Muscle of arm (tissue), 1 donor: ENCODE measurements at regions not wholly inside any gene's neighbourhood (a gene's known extent, or its start where the extent isn't known, plus 50 kb on each side); places are given as distances from the start of the nearest gene placed in this dataset.
"Not testable (repeated sequence)": the region's sequence is repeated elsewhere in the genome, so short reads cannot be mapped to it uniquely, and the experiment has no call there.

ENCODE experiments used
- DNase-seq: peaks from one replicate; pipeline ENCODE4 v3.0.0-alpha.2; 2013

- no peak for DNase-seq
Observed at GRCh38 chr7:23887660-23888059, 177.6 kb downstream of the STK31 start.

- DNase-seq, result no peak
Observed at GRCh38 chr7:23888958-23889357, 178.9 kb downstream of the STK31 start.

- DNase-seq, result no peak
Observed at GRCh38 chr7:23889566-23889965, 179.5 kb downstream of the STK31 start.

GRCh38 chr7:23892019-23892418 is 182.0 kb downstream of the STK31 start:
- DNase-seq, result no peak

GRCh38 chr7:23893176-23893941 is 183.3 kb downstream of the STK31 start:
- DNase-seq, result no peak

GRCh38 chr7:23893942-23894891 is 184.2 kb downstream of the STK31 start:
- no peak for DNase-seq

- no peak for DNase-seq
Observed at GRCh38 chr7:23894892-23895569, 185.0 kb downstream of the STK31 start.

GRCh38 chr7:23895666-23896096 is 185.7 kb downstream of the STK31 start:
- no peak for DNase-seq

- DNase-seq, result no peak
Observed at GRCh38 chr7:23898619-23899018, 188.6 kb downstream of the STK31 start.

- DNase-seq, result not testable (repeated sequence)
Observed at GRCh38 chr7:23904901-23905300, 194.9 kb downstream of the STK31 start.

GRCh38 chr7:23907012-23907411 is 197.0 kb downstream of the STK31 start:
- DNase-seq, result no peak

- no peak for DNase-seq
Observed at GRCh38 chr7:23909426-23909825, 199.4 kb downstream of the STK31 start.

GRCh38 chr7:23912065-23912464 is 202.0 kb downstream of the STK31 start:
- DNase-seq, result no peak

- no peak for DNase-seq
Observed at GRCh38 chr7:23913016-23913415, 203.0 kb downstream of the STK31 start.

GRCh38 chr7:23915236-23915635 is 205.2 kb downstream of the STK31 start:
- DNase-seq, result no peak

- no peak for DNase-seq
Observed at GRCh38 chr7:23918286-23918685, 208.3 kb downstream of the STK31 start.

- peak; percentile 13 for DNase-seq
Observed at GRCh38 chr7:23918856-23919255, 208.8 kb downstream of the STK31 start.

GRCh38 chr7:23925088-23925487 is 215.1 kb downstream of the STK31 start:
- DNase-seq, result no peak

GRCh38 chr7:23927709-23928417 is 217.8 kb downstream of the STK31 start:
- DNase-seq, result no peak

- DNase-seq, result no peak
Observed at GRCh38 chr7:23928418-23928775, 218.4 kb downstream of the STK31 start.

GRCh38 chr7:23930312-23930711 is 220.3 kb downstream of the STK31 start:
- no peak for DNase-seq

GRCh38 chr7:23931633-23932032 is 221.6 kb downstream of the STK31 start:
- DNase-seq, result no peak
